ENCODE measurements at regions not wholly inside any gene's neighbourhood (a gene's known extent, or its start where the extent isn't known, plus 50 kb on each side); places are given as distances from the start of the nearest gene placed in this dataset.

DNA sequence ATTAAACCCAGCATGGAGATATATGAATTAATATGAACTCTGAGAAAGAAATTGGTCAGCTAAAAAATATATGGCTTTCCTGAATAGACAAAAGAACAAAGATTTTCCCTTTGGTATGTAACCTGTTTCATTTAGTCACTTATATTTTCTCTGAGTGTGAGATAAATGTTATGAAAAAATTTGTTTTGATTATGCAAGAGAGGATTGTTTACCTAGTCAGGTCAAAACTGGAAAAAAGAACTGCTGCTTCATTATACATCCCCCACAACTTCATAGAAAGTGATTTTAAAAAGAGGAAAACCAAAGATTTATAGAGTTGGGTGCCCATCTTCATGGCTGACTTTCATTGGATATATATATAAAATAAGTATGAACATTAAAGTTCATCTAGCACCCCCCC is 242.2 kb upstream of the FN1 start:
- TF ChIP-seq, protein P1, sequence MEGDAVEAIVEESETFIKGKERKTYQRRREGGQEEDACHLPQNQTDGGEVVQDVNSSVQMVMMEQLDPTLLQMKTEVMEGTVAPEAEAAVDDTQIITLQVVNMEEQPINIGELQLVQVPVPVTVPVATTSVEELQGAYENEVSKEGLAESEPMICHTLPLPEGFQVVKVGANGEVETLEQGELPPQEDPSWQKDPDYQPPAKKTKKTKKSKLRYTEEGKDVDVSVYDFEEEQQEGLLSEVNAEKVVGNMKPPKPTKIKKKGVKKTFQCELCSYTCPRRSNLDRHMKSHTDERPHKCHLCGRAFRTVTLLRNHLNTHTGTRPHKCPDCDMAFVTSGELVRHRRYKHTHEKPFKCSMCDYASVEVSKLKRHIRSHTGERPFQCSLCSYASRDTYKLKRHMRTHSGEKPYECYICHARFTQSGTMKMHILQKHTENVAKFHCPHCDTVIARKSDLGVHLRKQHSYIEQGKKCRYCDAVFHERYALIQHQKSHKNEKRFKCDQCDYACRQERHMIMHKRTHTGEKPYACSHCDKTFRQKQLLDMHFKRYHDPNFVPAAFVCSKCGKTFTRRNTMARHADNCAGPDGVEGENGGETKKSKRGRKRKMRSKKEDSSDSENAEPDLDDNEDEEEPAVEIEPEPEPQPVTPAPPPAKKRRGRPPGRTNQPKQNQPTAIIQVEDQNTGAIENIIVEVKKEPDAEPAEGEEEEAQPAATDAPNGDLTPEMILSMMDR (IDR thresholded peaks at IDR 0.05), result no peak
- TF ChIP-seq POLR2A (IDR thresholded peaks at IDR 0.05), result no peak
